Fibroblast of the aortic adventitia (primary cell): ENCODE measurements at regions not wholly inside any gene's neighbourhood (a gene's known extent, or its start where the extent isn't known, plus 50 kb on each side); places are given as distances from the start of the nearest gene placed in this dataset.

Experiments
- DNase-seq: peaks from one replicate; pipeline ENCODE4 v3.0.0-alpha.2; 2010; ENCODE audit warnings: low read depth
- H3K4me3 ChIP-seq: 2 replicates; pipeline ENCODE4 v1.5.1; 2011; ENCODE audit warnings: low read depth, mild to moderate bottlenecking, control low read depth, low read length, moderate library complexity
- CTCF ChIP-seq: IDR thresholded peaks from 2 replicates; pipeline ENCODE4 v1.5.1; 2011; ENCODE audit warnings: mild to moderate bottlenecking, low read length, control low read depth, inconsistent platforms; ENCODE audit not compliant: insufficient read depth

DNA sequence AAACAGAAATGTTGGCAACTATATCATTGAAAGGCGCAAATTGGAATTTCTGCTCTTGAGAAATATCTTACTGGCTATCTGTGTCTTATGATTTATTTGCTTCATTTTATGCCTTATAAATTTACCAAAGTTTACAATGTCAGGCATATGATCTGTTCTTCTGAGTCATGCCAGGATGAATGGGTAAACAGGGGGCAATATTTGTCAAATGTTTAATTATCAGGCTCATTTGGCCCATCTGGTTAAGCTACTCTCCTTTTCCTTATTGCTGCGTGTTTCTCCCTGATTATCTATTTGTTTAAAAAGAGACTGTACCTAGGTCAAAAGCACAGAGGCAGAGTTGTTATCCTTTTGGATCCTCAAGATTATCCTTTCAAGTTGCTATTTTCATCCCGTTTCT, 903.8 kb upstream of the PCDH10 start:
- DNase-seq, result no peak
- no peak for TF ChIP-seq CTCF
- H3K4me3 ChIP-seq, result no peak overlapping the region

DNA sequence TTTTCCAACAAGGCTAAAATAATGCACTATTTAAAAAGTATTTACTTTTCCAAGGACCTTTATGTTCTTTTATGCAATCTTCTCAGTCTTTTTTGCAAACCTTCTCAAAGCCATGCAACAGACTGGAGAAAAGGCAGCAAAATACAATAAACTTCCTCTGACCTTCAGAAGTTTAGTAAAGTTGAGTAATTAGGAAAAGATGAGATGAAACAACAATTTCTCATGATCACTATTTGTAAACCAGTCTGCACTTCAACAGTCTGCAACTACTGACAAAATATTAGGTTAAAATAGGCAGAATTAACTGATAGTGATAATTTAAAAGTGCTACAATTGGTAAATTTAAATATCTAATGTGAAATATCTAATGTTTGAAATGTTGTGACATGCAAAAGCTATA, 884.9 kb upstream of the PCDH10 start:
- no peak for TF ChIP-seq CTCF
- H3K4me3 ChIP-seq, result no peak overlapping the region
- no peak for DNase-seq

DNA sequence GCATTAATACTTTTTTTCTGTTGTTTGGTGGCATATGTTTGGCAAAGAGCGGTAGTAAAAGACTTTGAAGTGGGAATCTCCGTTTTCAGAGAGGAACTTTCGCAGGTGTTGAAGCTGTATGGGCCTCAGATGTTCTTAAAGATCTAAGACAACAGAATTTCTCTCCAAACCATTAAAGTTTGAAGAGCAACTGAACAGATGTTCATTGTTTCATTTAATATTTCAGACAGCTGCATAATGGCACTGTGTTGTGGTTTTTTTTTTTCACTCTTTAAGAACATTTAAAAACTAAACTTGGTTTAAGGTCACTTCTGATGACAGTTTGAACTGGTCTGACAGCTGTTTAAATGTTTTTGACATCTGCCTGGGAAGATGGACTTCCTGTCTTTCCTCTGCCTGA, 882.7 kb upstream of the PCDH10 start:
- no peak for TF ChIP-seq CTCF
- DNase-seq, result no peak
- no peak overlapping the region for H3K4me3 ChIP-seq

- no peak overlapping the region for H3K4me3 ChIP-seq
- TF ChIP-seq CTCF, result no peak
- no peak for DNase-seq
Measured at GRCh38 chr4:132267321-132267720, 881.8 kb upstream of the PCDH10 start.

- no peak overlapping the region for H3K4me3 ChIP-seq
- TF ChIP-seq CTCF, result no peak
- DNase-seq, result no peak
Measured at GRCh38 chr4:132269303-132269990, 879.6 kb upstream of the PCDH10 start.

DNA sequence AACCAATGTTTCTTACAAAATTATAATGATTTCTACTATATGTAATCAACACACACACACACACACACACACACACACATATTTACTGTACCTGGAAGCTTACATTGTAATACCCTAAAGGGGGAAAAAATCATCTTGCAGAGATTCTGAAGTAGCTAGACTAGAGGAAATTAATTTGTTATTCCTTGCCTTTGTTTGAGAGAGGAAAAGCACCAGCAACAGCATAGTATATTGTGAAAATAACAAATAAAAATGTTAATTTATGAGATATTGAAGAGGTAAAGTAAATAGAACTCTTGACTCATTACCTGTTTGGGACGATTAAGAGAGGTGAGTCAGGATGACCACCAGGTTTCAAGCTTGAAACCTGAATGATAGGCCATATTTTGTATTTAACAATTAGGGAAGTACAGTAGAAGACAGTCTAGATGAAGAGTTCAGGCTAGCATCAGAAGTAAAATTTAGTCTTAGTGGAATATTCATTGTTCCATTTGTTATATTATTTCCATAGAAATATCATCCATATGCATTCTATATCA, 873.4 kb upstream of the PCDH10 start:
- TF ChIP-seq CTCF, result no peak
- DNase-seq, result no peak

DNA sequence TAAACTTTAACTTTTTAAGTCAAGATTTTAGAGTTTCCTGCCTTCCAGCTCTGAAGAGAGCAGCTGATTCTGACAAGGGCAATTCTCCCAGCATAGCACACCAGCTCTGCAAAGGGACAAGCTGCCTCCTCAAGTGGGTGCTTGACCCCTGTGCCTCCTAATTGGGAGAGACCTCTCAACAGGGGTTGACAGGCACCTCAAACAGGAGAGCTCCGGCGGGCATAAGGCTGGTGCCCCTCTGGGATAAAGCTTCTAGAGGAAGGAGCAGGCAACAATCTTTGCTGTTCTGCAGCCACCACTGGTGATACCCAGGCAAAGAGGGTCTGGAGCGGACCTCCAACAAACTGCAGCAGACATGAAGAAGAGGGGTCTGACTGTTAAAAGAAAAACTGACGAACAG, 872.9 kb upstream of the PCDH10 start:
- TF ChIP-seq CTCF, result no peak
- no peak for DNase-seq
- H3K4me3 ChIP-seq, result no peak overlapping the region

More for the DNA sequence above, 873.4 kb upstream of the PCDH10 start:
- no peak overlapping the region for H3K4me3 ChIP-seq
